ENCODE measurements at regions not wholly inside any gene's neighbourhood (a gene's known extent, or its start where the extent isn't known, plus 50 kb on each side); places are given as distances from the start of the nearest gene placed in this dataset.
A peak's percentile ranks its signal among the peaks of the same experiment; 100 is the strongest.
"Not testable (repeated sequence)": the region's sequence is repeated elsewhere in the genome, so short reads cannot be mapped to it uniquely, and the experiment has no call there.

DNA sequence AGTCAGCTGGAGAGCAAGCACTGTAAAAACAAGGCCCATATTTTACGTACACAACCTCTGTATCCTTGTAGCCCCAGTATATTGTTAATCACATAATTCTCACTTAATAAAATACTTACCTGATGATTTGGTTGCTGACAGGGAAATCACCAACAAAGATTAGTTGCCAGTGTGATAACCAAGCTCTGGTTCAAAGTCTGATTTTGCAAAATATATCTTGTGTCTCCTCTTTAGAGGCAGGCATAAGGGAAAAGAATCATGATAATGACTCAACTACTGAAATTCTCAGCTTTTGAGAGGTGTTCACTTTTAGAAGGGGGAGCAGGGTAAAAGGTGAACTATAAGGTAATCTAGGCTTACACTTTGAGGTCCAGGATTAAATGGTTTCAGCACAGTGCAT, 351.1 kb upstream of the CD180 start:
- CTCF ChIA-PET = no interaction called here
- POLR2A ChIA-PET = no interaction called here
- peaks cover 14 to 17% (median 15%) of the 10 kb centered on the region in 3 donors for H3K4me1 Mint-ChIP-seq
- H3K9me3 ChIP-seq (ENCODE audit: low read length) = no peaks in the 10 kb centered on the region
- H3K4me1 ChIP-seq (ENCODE audit: insufficient read depth, low read length) = peaks cover 4% of the 10 kb centered on the region
- H3K9me3 Mint-ChIP-seq = no peaks in the 10 kb centered on the region
- H3K4me3 Mint-ChIP-seq = peak overlapping the region in 2 of 7 donors; percentile 17 to 22
- H3K27me3 ChIP-seq (ENCODE audit: insufficient read depth, low read length, poor library complexity, severe bottlenecking) = no peaks in the 10 kb centered on the region
- no peaks in the 10 kb centered on the region for H3K36me3 ChIP-seq (ENCODE audit: insufficient read depth, low read length)
- DNase-seq = no peak
- H3K27ac ChIP-seq (ENCODE audit: low read depth, low read length) = no peak overlapping the region
- H3K36me3 Mint-ChIP-seq = peaks cover 0 to 5% (median 0%) of the 10 kb centered on the region in 3 donors
- H3K4me3 ChIP-seq (ENCODE audit: low read length) = no peak overlapping the region
- H3K27ac Mint-ChIP-seq = peak overlapping the region in 2 of 8 donors; percentile 24 to 62
- H3K27me3 Mint-ChIP-seq = peaks cover 0 to 3% of the 10 kb centered on the region in 2 donors

DNA sequence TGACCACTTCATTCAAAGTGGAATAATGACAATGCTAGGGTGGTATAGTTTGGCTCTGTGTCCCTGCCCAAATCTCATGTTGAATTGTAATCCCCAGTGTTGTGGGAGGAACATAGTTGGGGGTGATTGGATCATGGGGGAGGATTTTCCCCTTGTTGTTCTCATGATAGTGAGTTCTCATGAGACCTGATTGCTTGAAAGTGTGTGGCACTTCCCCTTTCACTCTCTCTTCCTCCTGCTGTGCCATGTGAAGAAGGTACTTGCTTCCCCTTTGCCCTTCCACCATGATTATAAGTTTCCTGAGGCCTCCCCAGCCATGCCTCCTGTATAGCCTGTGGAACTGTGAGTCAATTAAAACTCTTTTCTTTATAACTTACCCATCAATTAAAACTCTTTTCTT, 348.3 kb upstream of the CD180 start:
- H3K27ac ChIP-seq (ENCODE audit: low read depth, low read length); H3K27me3 Mint-ChIP-seq; DNase-seq; H3K9me3 Mint-ChIP-seq; H3K4me3 ChIP-seq (ENCODE audit: low read length); H3K9me3 ChIP-seq (ENCODE audit: low read length); H3K36me3 Mint-ChIP-seq; H3K36me3 ChIP-seq (ENCODE audit: insufficient read depth, low read length); CTCF ChIA-PET; H3K4me3 Mint-ChIP-seq; POLR2A ChIA-PET; H3K4me1 ChIP-seq (ENCODE audit: insufficient read depth, low read length); H3K27me3 ChIP-seq (ENCODE audit: insufficient read depth, low read length, poor library complexity, severe bottlenecking): not testable (repeated sequence)
- peaks cover 14 to 17% (median 15%) of the 10 kb centered on the region in 3 donors for H3K4me1 Mint-ChIP-seq
- peak overlapping the region in 1 of 8 donors; percentile 24 for H3K27ac Mint-ChIP-seq

DNA sequence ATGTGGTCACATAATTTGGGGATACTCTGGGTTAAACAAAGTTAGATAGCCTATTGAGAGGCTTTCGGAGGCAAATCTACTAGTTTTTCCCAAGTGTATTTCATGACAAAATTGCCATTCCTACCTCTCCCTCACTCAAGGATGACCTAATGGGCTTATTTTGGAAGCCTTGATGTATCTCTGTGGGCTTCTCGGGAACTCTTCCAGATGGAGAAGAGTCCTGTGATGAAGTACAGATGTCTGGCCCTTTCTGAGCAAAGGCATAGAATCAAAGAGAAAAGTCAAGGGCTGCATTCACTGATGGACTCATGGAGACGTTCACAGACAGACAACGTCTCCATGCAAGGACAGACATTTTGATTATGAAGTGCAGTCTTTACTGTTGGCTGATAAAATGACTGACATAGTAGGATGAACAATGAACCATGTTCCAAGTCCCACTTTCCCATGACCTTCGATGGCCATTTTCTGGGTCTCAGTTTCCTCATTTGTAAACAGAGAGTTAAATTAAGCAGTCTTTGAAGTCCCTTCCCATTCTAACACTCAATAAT, 347.2 kb upstream of the CD180 start:
- Histone ChIP-seq H3K36me3 (ENCODE audit: insufficient read depth, low read length) (no peaks in the 10 kb centered on the region), H3K4me3 (ENCODE audit: low read length) (no peak overlapping the region), H3K27ac (ENCODE audit: low read depth, low read length) (no peak overlapping the region), H3K4me1 (ENCODE audit: insufficient read depth, low read length) (peaks cover 4% of the 10 kb centered on the region), H3K27me3 (ENCODE audit: insufficient read depth, low read length, poor library complexity, severe bottlenecking) (no peaks in the 10 kb centered on the region), H3K9me3 (ENCODE audit: low read length) (no peaks in the 10 kb centered on the region)
- CTCF ChIA-PET = no interaction called here
- no peak overlapping the region for H3K27ac Mint-ChIP-seq
- no peak for DNase-seq
- peaks cover 12 to 15% (median 15%) of the 10 kb centered on the region in 3 donors for H3K4me1 Mint-ChIP-seq
- POLR2A ChIA-PET = no interaction called here
- H3K9me3 Mint-ChIP-seq = peaks cover 0 to 2% (median 0%) of the 10 kb centered on the region in 5 donors
- no peak overlapping the region for H3K4me3 Mint-ChIP-seq
- peaks cover 0 to 5% (median 0%) of the 10 kb centered on the region in 3 donors for H3K36me3 Mint-ChIP-seq
- H3K27me3 Mint-ChIP-seq = peaks cover 0 to 3% of the 10 kb centered on the region in 2 donors

DNA sequence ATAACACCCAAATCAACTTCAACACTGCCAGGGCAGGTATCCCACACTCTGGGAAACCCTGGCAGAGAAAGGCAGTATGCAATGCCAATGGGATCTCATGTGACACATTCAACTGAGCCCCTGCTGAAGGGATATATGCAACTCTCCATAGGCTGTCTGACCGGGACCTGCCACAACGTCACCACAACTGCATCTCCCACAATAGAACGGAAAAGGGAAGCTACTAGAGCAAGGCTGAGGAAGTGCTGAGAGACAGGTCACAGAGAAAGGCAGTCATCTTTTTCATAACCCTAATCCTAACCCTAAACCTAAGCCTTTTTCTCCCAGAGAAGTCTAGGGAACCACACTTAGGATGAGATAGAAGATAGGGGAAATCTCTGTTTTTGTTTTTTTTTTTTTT, 345.9 kb upstream of the CD180 start:
- peaks cover 13% of the 10 kb centered on the region for H3K4me1 ChIP-seq (ENCODE audit: insufficient read depth, low read length)
- H3K27me3 ChIP-seq (ENCODE audit: insufficient read depth, low read length, poor library complexity, severe bottlenecking) = no peaks in the 10 kb centered on the region
- Mint-ChIP-seq H3K9me3 (peaks cover 0 to 2% (median 0%) of the 10 kb centered on the region in 5 donors), H3K36me3 (peaks cover 0 to 5% (median 0%) of the 10 kb centered on the region in 3 donors), H3K4me1 (peaks cover 1 to 2% (median 1%) of the 10 kb centered on the region in 3 donors), H3K27ac (no peak overlapping the region), H3K27me3 (peaks cover 0 to 3% of the 10 kb centered on the region in 2 donors), H3K4me3 (no peak overlapping the region)
- H3K4me3 ChIP-seq (ENCODE audit: low read length) = no peak overlapping the region
- no peaks in the 10 kb centered on the region for H3K9me3 ChIP-seq (ENCODE audit: low read length)
- H3K36me3 ChIP-seq (ENCODE audit: insufficient read depth, low read length) = no peaks in the 10 kb centered on the region
- POLR2A ChIA-PET = no interaction called here
- no peak for DNase-seq
- CTCF ChIA-PET = interaction anchor here (1.1 kb wide), 1 partner anchor 124 kb away, joined by 3 read pairs; no protein-coding TSS in a partner anchor
- no peak overlapping the region for H3K27ac ChIP-seq (ENCODE audit: low read depth, low read length)

DNA sequence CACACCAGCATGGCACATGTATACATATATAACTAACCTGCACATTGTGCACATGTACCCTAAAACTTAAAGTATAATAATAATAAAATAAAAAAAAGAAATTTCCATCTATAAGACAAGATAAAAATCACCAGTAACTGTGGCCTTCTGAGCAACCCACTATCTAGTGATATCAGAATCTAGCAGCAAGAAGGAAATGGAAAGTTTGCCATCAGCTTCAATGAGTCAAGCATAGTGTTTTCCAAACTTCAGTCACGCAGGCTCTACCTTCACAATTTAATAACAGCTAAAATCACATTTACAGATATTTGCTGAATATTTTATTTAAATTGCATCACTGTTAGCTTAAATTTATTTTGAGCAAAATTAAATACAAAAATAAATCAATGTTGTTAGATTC, 345.3 kb upstream of the CD180 start:
- H3K27ac Mint-ChIP-seq = no peak overlapping the region
- Histone ChIP-seq H3K4me3 (ENCODE audit: low read length) (no peak overlapping the region), H3K4me1 (ENCODE audit: insufficient read depth, low read length) (peaks cover 15% of the 10 kb centered on the region), H3K9me3 (ENCODE audit: low read length) (no peaks in the 10 kb centered on the region), H3K36me3 (ENCODE audit: insufficient read depth, low read length) (no peaks in the 10 kb centered on the region), H3K27me3 (ENCODE audit: insufficient read depth, low read length, poor library complexity, severe bottlenecking) (no peaks in the 10 kb centered on the region), H3K27ac (ENCODE audit: low read depth, low read length) (no peak overlapping the region)
- H3K9me3 Mint-ChIP-seq = peaks cover 0 to 2% (median 0%) of the 10 kb centered on the region in 5 donors
- H3K4me3 Mint-ChIP-seq = no peak overlapping the region
- DNase-seq = no peak
- peaks cover 0 to 4% (median 0%) of the 10 kb centered on the region in 3 donors for H3K36me3 Mint-ChIP-seq
- ChIA-PET CTCF (interaction anchor here (1.1 kb wide), 1 partner anchor 125 kb away, joined by 3 read pairs; no protein-coding TSS in a partner anchor), POLR2A (no interaction called here)
- peaks cover 0 to 3% of the 10 kb centered on the region in 2 donors for H3K27me3 Mint-ChIP-seq
- no peaks in the 10 kb centered on the region for H3K4me1 Mint-ChIP-seq

DNA sequence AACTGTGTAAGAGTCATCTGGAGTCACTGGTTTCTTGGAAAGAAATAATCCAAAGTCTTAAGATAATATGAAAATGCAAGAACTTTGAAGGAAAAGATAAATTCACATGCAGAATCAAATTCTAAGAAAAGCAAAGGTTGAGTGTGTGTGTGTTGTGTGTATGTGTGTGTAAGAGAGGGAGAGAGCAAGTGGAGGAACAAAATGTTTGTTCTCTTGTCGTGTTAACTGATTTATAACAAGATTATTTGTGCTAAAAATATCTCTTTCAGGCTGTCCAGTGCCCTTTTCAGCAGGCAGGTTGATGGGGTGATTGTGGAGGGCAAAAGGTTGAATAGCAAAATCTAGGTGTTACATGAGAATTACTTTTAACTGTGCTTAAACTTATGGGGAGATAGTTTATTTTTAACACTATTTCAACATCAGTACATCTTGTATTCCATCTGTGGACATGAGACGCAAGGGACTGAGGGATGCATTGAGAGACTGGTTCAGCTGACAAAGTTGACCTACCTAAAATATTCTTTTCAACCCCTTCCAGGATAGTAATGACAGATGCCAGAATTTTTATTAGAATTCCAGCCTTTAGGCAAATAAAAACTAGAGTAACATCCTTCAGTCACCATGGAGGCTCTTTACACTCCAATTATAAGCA, 342.4 kb upstream of the CD180 start:
- no peaks in the 10 kb centered on the region for H3K27me3 ChIP-seq (ENCODE audit: insufficient read depth, low read length, poor library complexity, severe bottlenecking)
- Mint-ChIP-seq H3K4me1 (peaks cover 0 to 5% (median 4%) of the 10 kb centered on the region in 3 donors), H3K9me3 (peaks cover 0 to 2% (median 0%) of the 10 kb centered on the region in 5 donors), H3K27ac (no peak overlapping the region), H3K27me3 (peaks cover 0 to 3% of the 10 kb centered on the region in 2 donors), H3K36me3 (no peaks in the 10 kb centered on the region), H3K4me3 (no peak overlapping the region)
- no peaks in the 10 kb centered on the region for H3K36me3 ChIP-seq (ENCODE audit: insufficient read depth, low read length)
- POLR2A ChIA-PET = no interaction called here
- no peak for DNase-seq
- CTCF ChIA-PET = interaction anchor here (0.6 to 1.0 kb wide), 2 partner anchors 9 to 45 kb away, joined by 3 read pairs; no protein-coding TSS in a partner anchor
- H3K27ac ChIP-seq (ENCODE audit: low read depth, low read length) = no peak overlapping the region
- no peak overlapping the region for H3K4me3 ChIP-seq (ENCODE audit: low read length)
- H3K4me1 ChIP-seq (ENCODE audit: insufficient read depth, low read length) = peaks cover 17% of the 10 kb centered on the region
- no peaks in the 10 kb centered on the region for H3K9me3 ChIP-seq (ENCODE audit: low read length)

DNA sequence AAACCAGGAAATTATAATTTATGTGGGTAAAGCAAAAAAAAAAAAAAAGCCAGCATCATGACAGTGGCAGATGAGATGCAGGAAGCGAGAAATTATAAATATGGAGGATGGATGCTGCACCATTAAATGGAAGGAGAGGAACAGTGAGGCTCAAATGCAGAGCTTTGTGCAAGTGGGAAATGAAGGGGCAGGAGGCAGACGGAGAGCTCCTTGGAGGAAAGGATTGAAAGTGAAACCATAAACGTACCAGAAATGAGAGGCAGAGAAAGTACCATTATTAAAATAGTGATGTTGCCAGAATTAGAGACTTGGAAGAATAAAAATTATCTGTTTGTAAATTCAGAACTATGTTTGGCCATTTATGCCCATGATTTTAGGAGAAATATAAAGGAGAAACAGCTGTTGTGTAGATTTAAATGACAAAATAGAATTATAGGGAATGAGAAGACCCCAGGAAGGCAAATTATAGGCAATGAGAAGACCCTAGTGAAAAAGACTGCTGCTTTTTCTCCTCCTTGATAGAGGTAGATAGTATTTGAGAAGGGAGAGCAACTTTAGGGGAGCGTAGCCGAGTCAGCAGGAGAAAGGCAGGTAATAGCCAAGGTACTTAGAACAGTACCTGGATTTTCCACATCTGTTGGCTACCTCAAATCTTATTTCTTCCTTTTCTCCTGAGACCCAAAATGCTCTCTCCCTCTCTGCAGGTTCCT, 341.0 kb upstream of the CD180 start:
- H3K4me3 Mint-ChIP-seq = no peak overlapping the region

DNA sequence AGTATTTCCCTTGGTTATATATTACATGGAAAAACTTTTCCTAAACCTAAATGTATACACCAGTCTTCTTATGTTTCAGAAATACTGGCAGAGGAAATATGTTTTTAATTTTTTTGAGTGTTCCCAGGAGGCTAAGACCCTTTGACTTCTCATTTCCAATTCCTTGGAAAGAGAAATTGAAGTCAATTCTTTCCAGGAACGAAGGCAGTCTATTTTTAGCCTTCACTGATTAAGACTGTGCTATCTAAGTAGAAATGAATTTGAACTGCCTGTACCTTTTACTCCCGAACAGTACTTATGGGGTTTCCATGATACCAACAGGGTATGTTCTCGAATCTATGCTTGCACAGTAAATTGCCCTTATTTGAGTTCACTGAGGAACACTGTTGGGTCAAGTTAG, 340.3 kb upstream of the CD180 start:
- Mint-ChIP-seq H3K4me1 (peaks cover 0 to 5% (median 4%) of the 10 kb centered on the region in 3 donors), H3K27me3 (no peaks in the 10 kb centered on the region), H3K27ac (no peak overlapping the region), H3K9me3 (peaks cover 0 to 2% (median 0%) of the 10 kb centered on the region in 5 donors), H3K36me3 (no peaks in the 10 kb centered on the region), H3K4me3 (peak overlapping the region in 2 of 7 donors; percentile 10 to 44)
- H3K9me3 ChIP-seq (ENCODE audit: low read length) = no peaks in the 10 kb centered on the region
- no peak overlapping the region for H3K27ac ChIP-seq (ENCODE audit: low read depth, low read length)
- POLR2A ChIA-PET = no interaction called here
- H3K36me3 ChIP-seq (ENCODE audit: insufficient read depth, low read length) = no peaks in the 10 kb centered on the region
- no peaks in the 10 kb centered on the region for H3K27me3 ChIP-seq (ENCODE audit: insufficient read depth, low read length, poor library complexity, severe bottlenecking)
- DNase-seq = no peak
- peaks cover 17% of the 10 kb centered on the region for H3K4me1 ChIP-seq (ENCODE audit: insufficient read depth, low read length)
- CTCF ChIA-PET = no interaction called here
- H3K4me3 ChIP-seq (ENCODE audit: low read length) = peak overlapping the region; percentile 60

More for the DNA sequence above, 341.0 kb upstream of the CD180 start:
- ChIA-PET POLR2A (no interaction called here), CTCF (interaction anchor here (1.0 kb wide), 1 partner anchor 44 kb away, joined by 3 read pairs; no protein-coding TSS in a partner anchor)
- H3K27ac Mint-ChIP-seq = no peak overlapping the region
- H3K4me1 ChIP-seq (ENCODE audit: insufficient read depth, low read length) = peaks cover 17% of the 10 kb centered on the region
- no peaks in the 10 kb centered on the region for H3K27me3 ChIP-seq (ENCODE audit: insufficient read depth, low read length, poor library complexity, severe bottlenecking)
- DNase-seq = peak in 1 of 5 donors; percentile 5
- peaks cover 0 to 2% (median 0%) of the 10 kb centered on the region in 5 donors for H3K9me3 Mint-ChIP-seq
- no peak overlapping the region for H3K27ac ChIP-seq (ENCODE audit: low read depth, low read length)
- no peaks in the 10 kb centered on the region for H3K36me3 Mint-ChIP-seq
- H3K9me3 ChIP-seq (ENCODE audit: low read length) = no peaks in the 10 kb centered on the region
- peaks cover 0 to 5% (median 4%) of the 10 kb centered on the region in 3 donors for H3K4me1 Mint-ChIP-seq
- H3K36me3 ChIP-seq (ENCODE audit: insufficient read depth, low read length) = no peaks in the 10 kb centered on the region
- H3K4me3 ChIP-seq (ENCODE audit: low read length) = peak overlapping the region; percentile 60
- no peaks in the 10 kb centered on the region for H3K27me3 Mint-ChIP-seq

Data from CD8-positive, alpha-beta memory T cell (primary cell).